ENCODE measurements at regions not wholly inside any gene's neighbourhood (a gene's known extent, or its start where the extent isn't known, plus 50 kb on each side); places are given as distances from the start of the nearest gene placed in this dataset.

DNA sequence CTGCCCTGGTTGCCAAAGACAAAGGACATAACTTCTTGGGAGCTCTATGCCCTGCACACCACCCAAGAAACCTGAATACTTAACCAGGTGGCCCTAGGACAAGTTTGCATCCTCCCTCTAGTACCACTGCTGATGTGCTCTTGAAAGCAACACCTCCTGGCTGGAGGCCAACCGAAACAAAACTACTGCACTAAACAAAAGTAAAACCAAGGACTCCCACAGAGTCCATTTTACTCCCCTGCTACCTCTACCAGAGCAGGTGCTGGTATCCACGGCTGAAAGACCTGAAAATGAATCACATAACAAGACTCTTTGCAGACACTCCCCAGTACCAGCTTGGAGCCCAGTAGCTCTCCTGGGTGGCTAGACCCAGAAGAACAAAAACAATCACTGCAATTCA, 941.8 kb downstream of the RAPGEF2 start:
- H3K4me3 ChIP-seq: no peak overlapping the region
- no peak for DNase-seq
- WGBS, 2 donors: 85 to 88% methylated on average over 2 of the region's 2 CpGs
- H3K4me1 ChIP-seq (ENCODE audit: control insufficient read depth in 5 of 5, insufficient read depth in 5 of 5, low read length in 5 of 5): no peaks in the 10 kb centered on the region
- no peak for ATAC-seq (ENCODE audit: insufficient read depth, low FRiP score)
- no peak for TF ChIP-seq CTCF (IDR thresholded peaks at IDR 0.05; ENCODE audit: control extremely low read depth, extremely low read depth)
- H3K9ac ChIP-seq (ENCODE audit: insufficient read depth in 1 of 2, low read length in 2 of 2): no peak overlapping the region
- H3K27ac ChIP-seq (ENCODE audit: low read depth in 1 of 2, low read length in 1 of 2): no peak overlapping the region
- H3K27me3 ChIP-seq (ENCODE audit: control insufficient read depth in 3 of 3, insufficient read depth in 3 of 3, low read length in 2 of 3): no peaks in the 10 kb centered on the region
- no peaks in the 10 kb centered on the region for H3K9me3 ChIP-seq (ENCODE audit: control insufficient read depth in 4 of 4, insufficient read depth in 3 of 4, low read length in 3 of 4)
- no peaks in the 10 kb centered on the region for H3K36me3 ChIP-seq (ENCODE audit: control insufficient read depth in 4 of 4, insufficient read depth in 4 of 4, low read length in 4 of 4)

DNA sequence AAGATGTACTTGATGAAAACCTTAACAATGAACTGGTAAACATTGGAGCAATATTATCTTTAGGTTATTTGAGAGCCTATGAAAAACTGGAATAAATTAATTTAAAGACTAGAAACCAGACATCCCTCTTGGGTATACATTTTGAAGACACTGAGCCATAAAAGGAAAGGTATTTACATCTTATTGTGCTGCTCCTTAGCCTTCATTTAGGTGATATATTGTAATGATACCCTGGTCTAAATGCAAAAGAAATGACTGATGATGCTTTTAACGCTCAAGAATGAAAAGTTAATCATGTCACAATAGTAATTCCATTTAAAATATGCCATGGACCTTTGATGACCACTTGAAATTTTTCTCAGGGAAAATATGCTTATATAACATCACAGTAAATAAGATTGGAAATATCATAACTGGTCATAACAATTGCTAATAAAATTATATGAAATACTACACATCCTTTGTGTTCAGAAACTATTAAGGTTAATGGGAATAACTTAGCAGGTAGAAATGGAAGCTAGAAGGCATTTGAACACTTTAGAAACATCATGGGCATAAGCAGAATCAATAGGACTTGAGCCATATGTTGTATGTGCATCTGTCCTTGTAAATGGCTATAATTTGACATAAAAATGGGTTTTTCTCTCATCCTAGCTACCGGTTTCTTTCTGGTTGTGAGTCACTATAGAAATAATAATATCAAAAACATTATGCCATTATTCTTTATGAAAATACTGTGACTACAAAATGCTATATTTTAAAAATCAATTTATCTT, 979.7 kb downstream of the RAPGEF2 start:
- DNase-seq: no peak

DNA sequence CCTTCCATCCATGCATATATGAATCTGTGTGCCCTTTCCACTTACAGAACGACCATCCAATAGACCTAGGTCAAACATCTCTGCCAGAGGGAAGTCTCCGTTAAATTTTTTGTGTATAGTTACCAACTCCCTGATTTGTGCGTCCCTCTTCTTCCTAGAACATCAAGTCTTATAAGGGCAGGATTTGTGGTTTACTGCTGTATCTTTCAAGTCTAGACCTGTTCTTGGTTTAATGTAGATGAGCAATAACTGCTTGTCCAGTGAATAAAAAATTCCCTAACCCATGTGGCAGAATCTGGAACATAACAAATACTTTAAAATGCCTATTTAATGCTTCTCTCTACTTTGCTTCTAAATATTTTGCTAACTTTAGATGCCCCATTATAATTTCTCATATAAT, 988.8 kb downstream of the RAPGEF2 start:
- ATAC-seq (ENCODE audit: insufficient read depth, low FRiP score) (no peak), DNase-seq (no peak)
- TF ChIP-seq CTCF (IDR thresholded peaks at IDR 0.05; ENCODE audit: control extremely low read depth, extremely low read depth): no peak
- H3K4me3 ChIP-seq: no peak overlapping the region
- H3K27me3 ChIP-seq (ENCODE audit: control insufficient read depth in 3 of 3, insufficient read depth in 3 of 3, low read length in 2 of 3): no peaks in the 10 kb centered on the region
- H3K4me1 ChIP-seq (ENCODE audit: control insufficient read depth in 5 of 5, insufficient read depth in 5 of 5, low read length in 5 of 5): no peaks in the 10 kb centered on the region
- no peaks in the 10 kb centered on the region for H3K9me3 ChIP-seq (ENCODE audit: control insufficient read depth in 4 of 4, insufficient read depth in 3 of 4, low read length in 3 of 4)
- H3K27ac ChIP-seq (ENCODE audit: low read depth in 1 of 2, low read length in 1 of 2): no peak overlapping the region
- H3K9ac ChIP-seq (ENCODE audit: insufficient read depth in 1 of 2, low read length in 2 of 2): no peak overlapping the region
- no peaks in the 10 kb centered on the region for H3K36me3 ChIP-seq (ENCODE audit: control insufficient read depth in 4 of 4, insufficient read depth in 4 of 4, low read length in 4 of 4)
- WGBS, 2 donors: 83 to 85% methylated on average over 3 of the region's 3 CpGs

More for the DNA sequence above, 979.7 kb downstream of the RAPGEF2 start:
- Histone ChIP-seq H3K27ac (ENCODE audit: low read depth in 1 of 2, low read length in 1 of 2) (no peak overlapping the region), H3K4me1 (ENCODE audit: control insufficient read depth in 5 of 5, insufficient read depth in 5 of 5, low read length in 5 of 5) (no peaks in the 10 kb centered on the region), H3K27me3 (ENCODE audit: control insufficient read depth in 3 of 3, insufficient read depth in 3 of 3, low read length in 2 of 3) (no peaks in the 10 kb centered on the region), H3K4me3 (no peak overlapping the region), H3K36me3 (ENCODE audit: control insufficient read depth in 4 of 4, insufficient read depth in 4 of 4, low read length in 4 of 4) (no peaks in the 10 kb centered on the region), H3K9ac (ENCODE audit: insufficient read depth in 1 of 2, low read length in 2 of 2) (no peak overlapping the region), H3K9me3 (ENCODE audit: control insufficient read depth in 4 of 4, insufficient read depth in 3 of 4, low read length in 3 of 4) (peaks cover 0 to 6% (median 0%) of the 10 kb centered on the region in 4 donors)
- no peak for ATAC-seq (ENCODE audit: insufficient read depth, low FRiP score)
- TF ChIP-seq CTCF (IDR thresholded peaks at IDR 0.05; ENCODE audit: control extremely low read depth, extremely low read depth): no peak
- WGBS, 2 donors: 84 to 89% methylated on average over 2 of the region's 2 CpGs

DNA sequence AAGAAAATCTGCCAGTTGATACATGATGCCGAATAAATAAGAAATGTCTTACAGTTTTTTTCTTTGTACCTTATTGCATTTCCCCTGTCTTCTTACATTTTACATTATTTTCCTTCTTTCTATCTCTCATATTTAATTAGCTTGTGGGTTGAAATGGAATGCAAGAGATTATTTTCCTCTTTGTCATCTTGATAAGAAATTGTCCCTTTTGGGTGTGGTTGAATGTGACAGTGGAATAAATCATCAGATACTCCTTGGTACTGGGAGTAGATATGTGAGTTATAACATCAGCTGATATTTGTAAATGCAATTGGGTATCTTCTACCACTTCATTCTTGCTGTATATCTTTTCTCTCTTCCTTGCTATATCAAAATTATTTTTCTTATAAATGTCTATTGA, 997.4 kb downstream of the RAPGEF2 start:
- no peak for ATAC-seq (ENCODE audit: insufficient read depth, low FRiP score)
- TF ChIP-seq CTCF (IDR thresholded peaks at IDR 0.05; ENCODE audit: control extremely low read depth, extremely low read depth): no peak
- WGBS, 2 donors: 90 to 91% methylated on average over 1 of the region's 1 CpG

More for the DNA sequence above, 997.4 kb downstream of the RAPGEF2 start:
- H3K9ac ChIP-seq (ENCODE audit: insufficient read depth in 1 of 2, low read length in 2 of 2): no peak overlapping the region
- no peak for DNase-seq
- no peaks in the 10 kb centered on the region for H3K27me3 ChIP-seq (ENCODE audit: control insufficient read depth in 3 of 3, insufficient read depth in 3 of 3, low read length in 2 of 3)
- no peak overlapping the region for H3K4me3 ChIP-seq
- H3K9me3 ChIP-seq (ENCODE audit: control insufficient read depth in 4 of 4, insufficient read depth in 3 of 4, low read length in 3 of 4): no peaks in the 10 kb centered on the region
- no peaks in the 10 kb centered on the region for H3K36me3 ChIP-seq (ENCODE audit: control insufficient read depth in 4 of 4, insufficient read depth in 4 of 4, low read length in 4 of 4)
- H3K4me1 ChIP-seq (ENCODE audit: control insufficient read depth in 5 of 5, insufficient read depth in 5 of 5, low read length in 5 of 5): no peaks in the 10 kb centered on the region
- H3K27ac ChIP-seq (ENCODE audit: low read depth in 1 of 2, low read length in 1 of 2): no peak overlapping the region

Measured in lung (tissue), 11 donors.